Suprapubic skin (tissue), 4 donors: ENCODE measurements at regions not wholly inside any gene's neighbourhood (a gene's known extent, or its start where the extent isn't known, plus 50 kb on each side); places are given as distances from the start of the nearest gene placed in this dataset.

Experiments
- CTCF ChIP-seq, 2 donors: fragments of 200-600 bp in 1 of 2; fragments of 450-650 bp in 1 of 2; sonication (generic) in 1 of 2; IDR thresholded peaks; one replicate each; pipeline ENCODE4 v1.5.1; 2016 to 2019; ENCODE audit warnings: antibody characterized with exemption in 2 of 2, mild to moderate bottlenecking in 1 of 2, moderate library complexity in 1 of 2
- EP300 ChIP-seq: sonication (generic); formaldehyde crosslinking; IDR thresholded peaks from one replicate; pipeline ENCODE4 v1.6.1; 2017; ENCODE audit warnings: antibody characterized with exemption
- POLR2A ChIP-seq, 2 donors: fragments of 450-650 bp; IDR thresholded peaks; one replicate each; pipeline ENCODE4 v1.6.1; 2017; ENCODE audit warnings: antibody characterized with exemption in 2 of 2, mild to moderate bottlenecking in 2 of 2, moderate library complexity in 2 of 2
- POLR2AphosphoS5 ChIP-seq, 3 donors: sonication (generic); formaldehyde crosslinking; IDR thresholded peaks; one replicate each; pipeline ENCODE4 v1.6.1; 2017; ENCODE audit warnings: antibody characterized with exemption in 3 of 3

GRCh38 chr9:108377881-108378280 is 477.9 kb downstream of the ACTL7B start:
- TF ChIP-seq CTCF (IDR thresholded peaks at IDR 0.05) (no peak), POLR2A (IDR thresholded peaks at IDR 0.05) (no peak), POLR2AphosphoS5 (IDR thresholded peaks at IDR 0.05) (no peak), EP300 (no peak)
